H7 (cell line): ENCODE measurements at regions not wholly inside any gene's neighbourhood (a gene's known extent, or its start where the extent isn't known, plus 50 kb on each side); places are given as distances from the start of the nearest gene placed in this dataset.

Experiments used
- DNase-seq: peaks from one replicate; pipeline ENCODE4 v3.0.0; 2012
- H3K27me3 ChIP-seq: 2 replicates; pipeline ENCODE4 v1.6.0; 2011; ENCODE audit warnings: mild to moderate bottlenecking, low read length; ENCODE audit not compliant: control insufficient read depth, insufficient read depth
- H3K36me3 ChIP-seq: replicated peaks from 2 replicates; pipeline ENCODE4 v1.5.1; 2011; ENCODE audit warnings: low read length; ENCODE audit not compliant: control insufficient read depth, insufficient read depth
- H3K4me3 ChIP-seq: 2 replicates; pipeline ENCODE4 v1.5.1; 2011; ENCODE audit warnings: low read depth, mild to moderate bottlenecking, control low read depth, low read length, moderate library complexity; ENCODE audit not compliant: insufficient read depth

GRCh38 chr3:150158943-150159625 lies 188.4 kb upstream of the PFN2 start:
- H3K36me3 ChIP-seq: no peaks in the 10 kb centered on the region
- H3K4me3 ChIP-seq: no peak overlapping the region
- DNase-seq: no peak
- H3K27me3 ChIP-seq: no peaks in the 10 kb centered on the region

- no peak for DNase-seq
- no peaks in the 10 kb centered on the region for H3K27me3 ChIP-seq
- no peak overlapping the region for H3K4me3 ChIP-seq
- no peaks in the 10 kb centered on the region for H3K36me3 ChIP-seq
These were observed 181.9 kb upstream of the PFN2 start for GRCh38 chr3:150152567-150152966.

- DNase-seq: no peak
These were observed 179.9 kb upstream of the PFN2 start for GRCh38 chr3:150150633-150151032.

GRCh38 chr3:150149651-150150051 lies 179.0 kb upstream of the PFN2 start:
- Histone ChIP-seq H3K27me3 (no peaks in the 10 kb centered on the region), H3K4me3 (no peak overlapping the region), H3K36me3 (no peaks in the 10 kb centered on the region)
- DNase-seq: no peak

More at GRCh38 chr3:150150633-150151032, 179.9 kb upstream of the PFN2 start:
- H3K36me3 ChIP-seq: no peaks in the 10 kb centered on the region
- H3K4me3 ChIP-seq: no peak overlapping the region
- H3K27me3 ChIP-seq: no peaks in the 10 kb centered on the region

GRCh38 chr3:150148227-150148626 lies 177.5 kb upstream of the PFN2 start:
- H3K27me3 ChIP-seq: no peaks in the 10 kb centered on the region
- H3K4me3 ChIP-seq: no peak overlapping the region
- H3K36me3 ChIP-seq: no peaks in the 10 kb centered on the region
- no peak for DNase-seq

GRCh38 chr3:150147776-150148175 lies 177.1 kb upstream of the PFN2 start:
- no peaks in the 10 kb centered on the region for H3K36me3 ChIP-seq
- DNase-seq: no peak
- H3K4me3 ChIP-seq: no peak overlapping the region
- H3K27me3 ChIP-seq: no peaks in the 10 kb centered on the region

- H3K4me3 ChIP-seq: no peak overlapping the region
- DNase-seq: no peak
- H3K27me3 ChIP-seq: no peaks in the 10 kb centered on the region
- H3K36me3 ChIP-seq: no peaks in the 10 kb centered on the region
These were observed 176.5 kb upstream of the PFN2 start for GRCh38 chr3:150146991-150147761.

- no peak for DNase-seq
- Histone ChIP-seq H3K36me3 (no peaks in the 10 kb centered on the region), H3K27me3 (no peaks in the 10 kb centered on the region), H3K4me3 (no peak overlapping the region)
These were observed 175.0 kb upstream of the PFN2 start for GRCh38 chr3:150145659-150146058.

- DNase-seq: no peak
- no peak overlapping the region for H3K4me3 ChIP-seq
- no peaks in the 10 kb centered on the region for H3K36me3 ChIP-seq
- no peaks in the 10 kb centered on the region; the same call in 1 of the 2 replicates for H3K27me3 ChIP-seq
These were observed 173.6 kb upstream of the PFN2 start for GRCh38 chr3:150144191-150144708.

GRCh38 chr3:150142936-150143335 lies 172.2 kb upstream of the PFN2 start:
- no peaks in the 10 kb centered on the region; the same call in 1 of the 2 replicates for H3K27me3 ChIP-seq
- H3K36me3 ChIP-seq: no peaks in the 10 kb centered on the region

GRCh38 chr3:150141790-150142326 lies 171.2 kb upstream of the PFN2 start:
- Histone ChIP-seq H3K36me3 (no peaks in the 10 kb centered on the region), H3K4me3 (no peak overlapping the region), H3K27me3 (no peaks in the 10 kb centered on the region; the same call in 1 of the 2 replicates)
- no peak for DNase-seq

More at GRCh38 chr3:150142936-150143335, 172.2 kb upstream of the PFN2 start:
- no peak overlapping the region for H3K4me3 ChIP-seq
- DNase-seq: no peak

GRCh38 chr3:150140614-150141321 lies 170.1 kb upstream of the PFN2 start:
- Histone ChIP-seq H3K4me3 (no peak overlapping the region), H3K36me3 (no peaks in the 10 kb centered on the region), H3K27me3 (no peaks in the 10 kb centered on the region; the same call in 1 of the 2 replicates)
- no peak for DNase-seq

GRCh38 chr3:150138824-150139223 lies 168.1 kb upstream of the PFN2 start:
- no peaks in the 10 kb centered on the region; the same call in 1 of the 2 replicates for H3K27me3 ChIP-seq
- DNase-seq: no peak
- H3K36me3 ChIP-seq: no peaks in the 10 kb centered on the region
- H3K4me3 ChIP-seq: no peak overlapping the region

GRCh38 chr3:150136242-150136641 lies 165.5 kb upstream of the PFN2 start:
- DNase-seq: no peak
- Histone ChIP-seq H3K4me3 (no peak overlapping the region), H3K27me3 (no peaks in the 10 kb centered on the region; the same call in 1 of the 2 replicates), H3K36me3 (no peaks in the 10 kb centered on the region)
